H1 (cell line): ENCODE measurements at regions not wholly inside any gene's neighbourhood (a gene's known extent, or its start where the extent isn't known, plus 50 kb on each side); places are given as distances from the start of the nearest gene placed in this dataset.

Experiments used
- RXRA ChIP-seq: IDR thresholded peaks from 2 replicates; pipeline ENCODE4 v1.6.1; 2011; ENCODE audit warnings: low read depth, mild to moderate bottlenecking, low read length, moderate library complexity; ENCODE audit not compliant: insufficient read depth
- SIN3A ChIP-seq, 2 experiments: IDR thresholded peaks in 1 of 2; conservative IDR thresholded peaks in 1 of 2; 2 replicates each; pipeline ENCODE4 v1.6.1; 2011 to 2012; ENCODE audit warnings: low read length in 2 of 2, improper control_type of control experiment in 1 of 2, low read depth in 1 of 2, mild to moderate bottlenecking in 1 of 2
- TF ChIP-seq, protein P1 (sequence below): IDR thresholded peaks from 2 replicates; pipeline ENCODE4 v1.6.1; 2012; ENCODE audit warnings: low read length, inconsistent platforms

- TF ChIP-seq, protein P1, sequence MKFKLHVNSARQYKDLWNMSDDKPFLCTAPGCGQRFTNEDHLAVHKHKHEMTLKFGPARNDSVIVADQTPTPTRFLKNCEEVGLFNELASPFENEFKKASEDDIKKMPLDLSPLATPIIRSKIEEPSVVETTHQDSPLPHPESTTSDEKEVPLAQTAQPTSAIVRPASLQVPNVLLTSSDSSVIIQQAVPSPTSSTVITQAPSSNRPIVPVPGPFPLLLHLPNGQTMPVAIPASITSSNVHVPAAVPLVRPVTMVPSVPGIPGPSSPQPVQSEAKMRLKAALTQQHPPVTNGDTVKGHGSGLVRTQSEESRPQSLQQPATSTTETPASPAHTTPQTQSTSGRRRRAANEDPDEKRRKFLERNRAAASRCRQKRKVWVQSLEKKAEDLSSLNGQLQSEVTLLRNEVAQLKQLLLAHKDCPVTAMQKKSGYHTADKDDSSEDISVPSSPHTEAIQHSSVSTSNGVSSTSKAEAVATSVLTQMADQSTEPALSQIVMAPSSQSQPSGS = no peak
- TF ChIP-seq SIN3A (conservative IDR thresholded peaks at IDR 0.05 in 1 of 2, IDR thresholded peaks at IDR 0.05 in 1 of 2; ENCODE audit: low read depth in 1 of 2, low read length in 2 of 2) (no peak), RXRA (no peak)
Measured at GRCh38 chr16:86401126-86401525, 109.2 kb upstream of the FOXF1 start (continued).
